ENCODE measurements at regions not wholly inside any gene's neighbourhood (a gene's known extent, or its start where the extent isn't known, plus 50 kb on each side); places are given as distances from the start of the nearest gene placed in this dataset.
"Not testable (repeated sequence)": the region's sequence is repeated elsewhere in the genome, so short reads cannot be mapped to it uniquely, and the experiment has no call there.

DNA sequence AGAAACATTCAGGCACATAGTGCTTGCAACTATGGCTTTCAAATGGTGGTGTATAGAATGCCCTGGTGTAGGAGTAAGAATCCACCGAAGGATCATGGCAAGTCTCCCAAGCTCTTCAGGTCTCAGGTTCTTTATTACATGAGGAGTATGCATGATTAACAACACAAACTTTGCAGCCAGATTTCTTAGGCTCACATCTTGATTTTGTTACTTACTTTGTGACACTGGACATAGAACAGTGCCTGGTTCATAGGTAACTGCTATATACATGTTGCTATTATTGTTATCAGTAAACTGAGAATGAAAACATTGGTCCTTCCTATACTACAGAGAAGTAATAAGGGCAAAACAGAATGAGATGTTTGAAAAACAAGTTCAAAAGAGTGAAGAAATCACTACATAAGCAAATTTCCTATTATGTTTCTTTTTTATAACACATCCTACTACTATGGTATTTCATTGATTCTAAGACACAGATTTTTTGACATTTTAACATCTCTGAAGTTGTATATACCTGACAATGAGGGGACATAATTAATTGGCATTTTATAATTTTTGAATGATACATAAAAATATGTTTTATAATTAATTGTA lies 284.9 kb downstream of the C1D start:
- DNase-seq (ENCODE audit: low read depth, low spot score), result no peak

DNA sequence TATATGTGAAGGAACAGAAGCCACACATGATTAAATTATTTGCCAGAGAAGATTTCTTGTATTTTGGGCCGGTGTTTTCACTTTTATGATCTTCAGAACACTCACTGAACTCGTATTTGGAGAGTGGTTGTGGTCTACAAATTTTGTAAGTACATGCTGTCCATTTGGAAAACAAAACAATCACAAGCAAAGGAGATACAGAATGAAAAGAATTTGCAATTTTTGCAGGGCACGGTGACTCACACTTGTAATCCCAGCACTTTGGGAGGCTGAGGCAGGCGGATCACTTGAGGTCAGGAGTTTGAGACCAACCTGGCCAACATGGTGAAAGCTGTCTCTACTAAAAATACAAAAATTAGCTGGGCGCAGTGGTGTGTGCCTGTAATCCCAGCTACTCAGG lies 282.0 kb downstream of the C1D start:
- DNase-seq (ENCODE audit: low read depth, low spot score), result not testable (repeated sequence)

DNA sequence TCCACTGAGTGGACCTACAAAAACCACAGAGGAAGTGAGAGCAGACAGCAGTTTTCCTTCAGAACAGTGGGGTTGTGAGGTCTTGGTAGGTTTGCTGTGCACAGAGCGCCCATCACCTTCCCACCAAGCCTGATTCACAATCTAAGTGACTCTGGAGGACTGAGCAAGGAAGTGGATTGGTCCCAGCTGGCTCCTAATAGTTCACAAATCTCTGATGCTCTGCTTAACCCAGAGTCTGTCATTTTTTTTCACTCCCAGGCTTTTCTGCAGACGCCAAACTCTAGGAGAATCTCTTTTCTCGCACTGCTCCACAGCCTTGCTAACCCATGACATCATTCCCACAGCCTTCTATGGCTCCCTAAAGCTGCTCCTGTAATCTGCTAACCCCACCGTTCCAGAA lies 280.4 kb downstream of the C1D start:
- no peak for DNase-seq (ENCODE audit: low read depth, low spot score)

DNA sequence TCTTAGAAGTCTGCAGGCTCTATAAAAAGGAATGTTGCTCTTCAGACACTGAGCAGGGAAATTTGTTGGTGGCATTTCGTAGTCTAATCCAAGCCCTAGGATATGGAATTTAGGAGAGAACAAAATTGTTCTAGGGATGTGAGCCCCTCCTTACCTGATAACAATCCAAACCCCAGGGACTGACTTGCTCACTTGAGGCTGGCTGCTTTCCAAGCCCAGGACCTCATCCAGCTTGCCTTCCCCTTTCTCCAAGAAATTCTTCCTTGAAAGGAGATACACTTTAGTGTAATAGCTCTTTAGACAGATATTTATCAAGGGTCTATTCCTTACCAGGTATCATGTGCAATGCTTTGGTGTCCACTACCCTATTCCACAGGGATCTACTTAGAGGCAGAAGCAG lies 279.8 kb downstream of the C1D start:
- no peak for DNase-seq (ENCODE audit: low read depth, low spot score)

DNA sequence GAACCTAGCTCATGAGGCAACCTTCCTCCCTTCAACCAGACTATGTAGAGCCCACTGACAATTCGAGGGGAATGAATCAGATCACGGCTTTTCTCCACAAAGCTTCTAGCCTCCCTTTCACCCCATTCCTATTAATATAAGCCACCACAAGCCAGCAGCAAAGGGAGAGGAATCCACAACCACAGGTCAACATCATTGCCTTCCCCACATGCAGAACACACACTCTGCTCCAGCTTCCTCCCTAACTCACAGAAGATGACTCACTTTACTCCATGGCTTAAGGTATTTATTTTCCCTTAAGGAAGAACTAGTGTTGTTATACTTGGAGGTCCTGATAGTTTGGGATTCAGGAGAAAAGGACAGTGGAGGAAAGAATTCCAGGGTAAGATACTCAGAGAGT lies 272.2 kb downstream of the C1D start:
- DNase-seq (ENCODE audit: low read depth, low spot score), result no peak

DNA sequence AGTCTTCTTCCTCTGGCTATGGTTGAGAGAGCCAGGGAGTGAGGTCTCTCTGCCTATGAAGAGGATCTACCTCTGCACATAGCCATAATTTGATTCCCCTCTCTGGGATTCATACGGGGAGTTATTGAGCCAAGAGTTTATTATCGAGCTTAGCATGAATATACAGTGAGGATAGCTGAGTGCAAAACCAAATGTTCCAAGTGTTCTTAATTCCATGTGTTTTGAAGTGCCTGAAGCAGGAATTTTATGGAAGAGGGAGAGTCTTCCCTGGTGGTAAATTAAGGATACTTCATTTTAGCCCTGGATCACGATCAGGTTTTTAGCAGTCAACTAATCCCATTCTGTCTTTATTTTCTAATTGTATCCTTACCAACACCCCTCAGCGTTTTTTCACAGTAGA lies 270.6 kb downstream of the C1D start:
- DNase-seq (ENCODE audit: low read depth, low spot score), result no peak

DNA sequence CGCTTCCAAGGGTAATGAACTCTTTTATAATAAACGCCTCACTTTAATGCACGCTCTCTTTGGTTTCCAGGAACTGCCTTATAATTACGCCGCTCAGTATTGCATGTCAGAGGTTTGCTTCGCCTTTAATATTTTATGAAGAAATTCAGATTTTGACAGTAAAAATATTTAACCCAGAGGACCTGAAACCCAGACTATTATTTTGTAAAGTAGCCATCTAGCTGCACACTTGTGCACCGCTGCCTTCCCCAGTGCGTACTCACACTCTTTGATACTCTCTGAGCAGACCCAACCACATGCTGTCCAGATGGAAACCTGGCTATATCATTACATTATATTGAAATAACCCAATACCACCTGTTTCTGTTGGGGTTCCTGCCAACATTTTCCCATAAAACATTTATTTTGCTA lies 270.1 kb downstream of the C1D start:
- no peak for DNase-seq (ENCODE audit: low read depth, low spot score)

DNA sequence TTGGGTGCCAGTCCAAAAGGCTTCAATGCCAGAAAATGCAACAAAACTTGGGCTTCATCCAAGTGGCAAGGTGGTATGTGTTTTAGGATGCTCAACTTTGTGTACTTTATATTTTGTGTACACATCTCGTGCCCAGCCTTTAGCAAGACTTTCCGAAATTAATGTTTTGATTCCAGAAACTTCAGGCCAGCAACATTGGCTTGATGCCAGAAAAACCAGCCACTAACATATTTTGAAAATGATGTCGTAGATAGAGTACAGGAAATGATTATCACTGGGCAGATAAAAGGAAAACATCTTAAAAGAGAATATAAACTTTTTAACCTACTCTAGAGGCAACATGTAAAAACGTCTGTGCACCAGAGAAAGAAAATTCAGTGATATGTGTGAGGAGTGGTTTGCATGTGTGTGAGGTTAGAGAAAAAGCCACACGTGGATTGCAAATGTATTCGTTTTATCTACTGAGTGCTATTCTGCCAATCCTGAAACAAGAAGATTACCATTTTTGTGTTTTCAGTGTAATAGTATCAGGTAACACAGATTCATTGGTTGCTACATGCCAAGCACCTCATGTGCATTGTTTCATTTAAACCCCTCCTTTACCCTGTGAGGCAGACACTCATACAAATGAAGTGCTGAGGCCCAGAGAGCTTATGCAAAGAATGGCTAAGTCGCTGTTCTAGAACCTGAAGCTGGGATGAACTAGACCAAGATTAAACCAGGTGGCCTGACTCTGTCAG lies 264.8 kb downstream of the C1D start:
- DNase-seq (ENCODE audit: low read depth, low spot score), result peak; percentile 20

DNA sequence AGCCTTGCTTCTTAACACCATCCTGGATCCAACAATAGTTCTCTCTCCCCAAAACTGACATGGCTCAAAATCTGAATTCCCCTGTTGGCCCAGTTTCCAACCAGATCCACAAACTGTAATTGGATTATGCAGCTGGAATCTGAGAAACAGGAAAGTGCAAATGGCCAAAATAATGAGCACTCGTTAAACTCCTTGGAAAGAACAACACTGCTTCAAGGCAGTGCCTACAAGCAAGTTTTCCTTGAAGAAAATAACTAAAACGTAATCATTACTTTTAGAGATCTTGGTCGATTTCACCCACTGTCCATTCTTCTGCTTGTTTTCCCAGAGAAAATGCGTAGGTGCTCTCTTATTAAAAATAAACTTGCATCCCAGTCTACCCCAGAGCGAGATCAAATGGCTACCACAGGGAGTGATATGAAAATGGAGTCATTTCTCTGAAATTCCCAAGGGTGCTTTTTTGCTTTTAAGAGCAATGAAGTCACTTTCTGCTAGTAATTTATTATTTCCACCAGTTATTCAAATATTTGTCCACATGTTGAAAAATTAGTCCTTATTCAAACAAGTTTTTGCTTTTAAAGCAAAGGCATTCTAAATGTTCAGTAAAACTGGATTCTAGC lies 264.2 kb downstream of the C1D start:
- DNase-seq (ENCODE audit: low read depth, low spot score), result no peak

DNA sequence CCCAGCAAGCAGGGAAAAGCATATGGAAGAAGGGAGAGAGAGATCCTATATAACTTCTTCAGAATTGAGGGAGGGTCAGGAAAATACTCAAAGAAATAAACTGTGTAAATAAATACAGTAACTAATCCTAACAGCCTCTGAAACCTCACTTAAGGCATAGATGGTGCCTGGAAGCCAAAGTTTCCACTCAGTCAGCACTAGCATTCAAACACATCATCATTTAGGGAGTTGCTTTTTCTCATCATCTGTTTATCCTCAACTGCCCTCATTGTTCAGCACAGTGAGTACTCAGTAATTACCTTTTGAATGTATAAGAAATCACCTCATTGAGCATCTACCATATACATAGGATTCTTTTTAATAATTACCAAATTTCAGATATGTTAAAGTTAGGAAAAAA lies 262.9 kb downstream of the C1D start:
- DNase-seq (ENCODE audit: low read depth, low spot score), result no peak

DNA sequence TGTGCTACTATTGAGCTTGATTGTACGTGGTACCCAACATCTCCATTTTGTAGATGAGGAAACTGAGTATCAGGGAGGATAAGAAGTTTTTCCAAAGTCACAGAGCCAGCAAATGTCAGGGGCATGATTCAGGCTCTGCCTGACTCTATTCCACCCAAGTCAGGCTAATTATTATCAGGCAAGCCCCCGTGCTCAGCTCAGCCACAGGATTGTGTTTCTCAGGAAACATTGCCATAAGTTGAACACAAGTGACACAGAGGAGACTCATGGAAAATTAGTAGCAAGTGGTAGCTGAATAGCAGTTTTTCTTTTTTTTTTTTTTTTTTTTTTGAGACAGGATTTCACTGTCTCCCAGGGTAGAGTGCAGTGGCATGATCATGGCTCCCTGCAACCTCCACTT lies 260.5 kb downstream of the C1D start:
- no peak for DNase-seq (ENCODE audit: low read depth, low spot score)

DNA sequence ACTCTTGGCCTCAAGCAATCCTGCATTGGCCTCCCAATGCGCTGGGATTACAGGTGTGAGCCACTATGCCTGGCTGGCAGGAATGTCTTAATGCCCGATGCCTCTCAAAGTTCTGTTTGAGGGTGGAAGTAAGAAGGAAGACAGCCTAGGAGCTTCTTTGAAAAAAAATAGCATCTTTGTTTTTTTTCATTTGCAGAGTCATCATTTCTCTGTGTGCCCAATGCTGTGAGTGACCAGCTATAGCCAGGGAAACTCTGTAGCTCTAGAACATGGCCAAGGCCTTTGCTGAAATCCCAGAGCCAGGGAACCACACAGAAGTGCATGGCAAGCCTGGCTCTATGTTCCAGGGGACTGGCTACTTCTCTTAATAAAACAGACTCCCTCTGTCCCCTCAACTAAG lies 260.0 kb downstream of the C1D start:
- DNase-seq (ENCODE audit: low read depth, low spot score), result no peak

DNA sequence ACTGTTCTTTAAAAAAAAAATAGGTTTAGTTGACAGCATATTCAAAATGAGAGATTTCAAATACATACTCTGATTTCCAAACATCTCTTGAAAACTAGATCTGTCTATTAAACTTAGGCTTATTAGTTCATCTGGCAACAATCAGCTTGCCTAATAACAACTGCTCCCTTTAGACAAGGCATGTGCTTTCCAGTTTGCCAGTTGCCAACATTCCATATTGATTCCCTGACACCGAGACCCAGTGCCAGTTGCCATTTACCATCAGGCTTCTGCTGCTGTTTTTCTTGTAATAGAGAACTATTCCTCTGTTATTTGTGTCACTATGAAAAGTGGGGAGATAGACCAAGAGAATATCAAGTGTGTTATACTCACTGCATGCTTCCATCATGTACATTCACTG lies 256.0 kb downstream of the C1D start:
- no peak for DNase-seq (ENCODE audit: low read depth, low spot score)

DNA sequence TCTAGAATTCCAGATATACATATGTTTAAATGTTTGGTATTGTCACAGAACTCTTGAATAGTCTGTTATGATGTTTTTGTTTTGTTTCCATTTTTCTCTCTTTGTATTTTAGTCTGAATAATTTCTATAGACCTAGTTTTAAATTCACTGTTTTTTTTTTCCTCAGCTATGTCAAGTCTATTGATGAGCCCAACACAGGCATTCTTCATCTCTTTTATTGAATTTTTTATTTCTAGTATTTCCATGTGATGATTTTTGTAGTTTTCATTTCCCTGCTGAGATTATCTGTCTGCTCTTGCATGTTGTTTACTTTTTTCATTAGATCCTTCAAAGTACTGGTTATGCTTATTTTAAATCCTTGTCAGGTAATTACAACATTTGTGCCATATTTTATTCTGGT lies 254.7 kb downstream of the C1D start:
- DNase-seq (ENCODE audit: low read depth, low spot score), result no peak

DNA sequence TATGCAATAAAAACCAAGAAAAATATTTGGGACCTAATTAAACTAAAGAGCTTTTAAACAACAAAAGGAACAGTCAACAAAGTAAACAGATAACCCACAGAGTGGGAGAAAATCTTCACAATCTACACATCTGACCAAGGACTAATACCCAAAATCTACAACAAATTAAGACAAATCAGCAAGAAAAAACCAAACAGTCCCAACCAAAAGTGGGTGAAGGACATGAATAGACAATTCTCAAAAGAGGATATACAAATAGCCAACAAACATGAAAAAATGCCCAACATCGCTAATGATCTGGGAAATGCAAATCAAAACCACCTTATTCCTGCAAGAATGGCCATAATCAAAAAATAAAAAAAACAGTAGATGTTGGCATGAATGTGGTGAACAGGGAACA lies 250.1 kb downstream of the C1D start:
- DNase-seq (ENCODE audit: low read depth, low spot score), result no peak

DNA sequence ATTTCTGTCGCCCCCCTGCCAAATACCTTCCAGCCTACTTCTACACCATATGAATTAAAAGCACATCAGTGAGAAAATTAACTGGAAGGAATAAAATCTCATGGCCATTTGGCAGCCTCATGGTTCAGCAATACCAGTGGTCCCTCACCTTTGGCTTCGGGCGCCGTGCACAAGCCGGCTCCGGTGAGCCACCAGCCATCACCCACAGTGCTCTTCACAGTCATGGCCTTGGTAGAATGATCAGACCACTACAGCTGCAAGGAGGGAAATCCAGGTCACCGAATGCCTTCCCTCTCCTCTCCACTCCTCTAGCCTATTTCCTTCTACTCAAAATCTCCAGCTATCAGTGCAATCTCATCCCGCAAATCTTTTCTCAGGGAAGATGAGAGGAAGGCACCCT lies 239.1 kb downstream of the C1D start:
- no peak for DNase-seq (ENCODE audit: low read depth, low spot score)

DNA sequence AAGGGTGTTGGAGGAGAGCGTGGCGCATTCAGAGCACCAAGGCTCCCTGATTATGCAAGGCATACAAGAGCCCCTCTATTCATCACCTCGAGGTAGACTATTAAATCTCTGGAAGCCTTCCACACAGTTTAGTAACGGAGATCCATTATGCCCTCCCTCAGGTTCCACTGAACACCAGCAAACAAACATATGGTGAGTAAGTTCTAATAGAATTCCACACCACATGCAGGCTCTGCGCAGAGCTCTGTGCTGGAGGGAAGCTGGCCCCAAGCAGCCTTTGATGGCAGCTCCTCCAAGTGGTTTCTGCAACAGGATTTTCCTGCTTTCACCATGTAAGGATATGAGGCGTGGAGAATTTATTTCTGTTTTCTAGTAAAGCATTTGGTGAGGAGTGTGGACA lies 238.6 kb downstream of the C1D start:
- no peak for DNase-seq (ENCODE audit: low read depth, low spot score)

DNA sequence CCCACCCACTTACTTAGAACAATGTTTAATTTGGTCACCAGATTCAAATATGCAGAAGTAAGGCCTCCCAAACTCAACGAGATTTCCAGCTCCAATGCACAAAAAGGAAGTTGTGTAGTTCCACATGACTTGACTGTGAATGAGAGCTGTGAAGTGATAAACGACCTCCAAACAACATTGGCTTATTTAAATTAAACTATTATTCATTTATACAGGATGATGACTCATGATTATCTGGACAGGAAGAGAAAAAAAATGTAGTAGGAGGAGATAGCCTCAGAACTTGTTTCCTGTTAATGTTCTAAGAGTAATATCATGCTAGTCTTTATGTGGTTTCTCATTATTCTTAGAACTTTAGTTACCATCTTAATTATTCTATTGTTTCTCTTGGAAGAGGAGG lies 237.3 kb downstream of the C1D start:
- DNase-seq (ENCODE audit: low read depth, low spot score), result no peak

DNA sequence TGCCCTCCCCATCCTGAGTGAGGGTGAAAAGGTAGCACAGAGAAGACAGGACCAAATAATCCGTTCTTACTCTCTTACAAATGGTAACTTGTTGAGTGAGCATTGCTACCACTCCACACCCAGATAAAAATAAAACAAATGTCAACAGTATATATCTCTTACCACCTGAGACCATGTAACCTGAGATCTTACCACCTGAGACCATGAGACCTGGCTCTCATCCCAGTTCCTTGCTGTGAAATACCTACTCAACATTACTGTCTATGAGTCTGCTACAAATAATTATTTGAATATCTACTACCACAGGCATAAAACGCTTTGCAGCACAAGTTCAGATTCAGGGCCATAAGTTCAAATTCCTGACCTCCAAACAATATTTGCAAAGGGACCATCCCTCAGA lies 234.7 kb downstream of the C1D start:
- no peak for DNase-seq (ENCODE audit: low read depth, low spot score)

DNA sequence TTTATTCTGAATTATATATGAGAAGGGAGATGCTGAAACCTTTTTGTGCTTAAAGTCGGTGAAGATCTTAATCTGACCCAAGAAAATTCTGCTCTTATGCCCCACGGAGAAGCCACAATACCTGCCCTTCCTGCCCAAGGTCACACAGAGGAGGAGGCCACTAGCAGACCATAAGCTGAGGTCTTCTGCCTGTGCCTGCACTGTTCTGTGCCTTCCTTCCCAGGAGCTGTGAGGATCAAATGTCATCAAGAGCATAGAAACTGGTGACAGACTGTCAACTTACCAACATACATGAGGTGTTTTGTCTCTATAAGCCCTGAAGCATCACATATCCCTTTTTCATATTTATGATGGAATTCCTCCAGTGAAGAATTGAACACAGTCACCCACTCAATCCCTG lies 233.3 kb downstream of the C1D start:
- no peak for DNase-seq (ENCODE audit: low read depth, low spot score)

DNA sequence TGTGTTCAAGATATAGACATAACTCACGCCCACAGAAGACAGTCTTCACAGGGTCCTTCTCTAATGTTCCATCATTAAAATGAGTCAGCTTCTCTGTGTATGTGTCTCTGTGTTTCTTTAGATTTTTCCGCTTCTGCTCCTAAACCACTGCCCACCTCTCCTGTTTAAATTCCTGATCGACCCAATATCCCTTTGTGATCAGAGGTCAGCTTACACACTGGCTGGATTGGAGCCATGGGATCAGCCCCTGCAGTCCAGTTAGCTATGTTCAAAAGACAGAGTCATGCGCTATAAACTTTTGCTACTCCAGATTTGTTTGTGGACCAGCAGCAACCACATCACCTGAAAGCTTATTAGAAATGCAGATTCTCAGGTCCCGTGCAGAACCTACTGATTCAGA lies 229.2 kb downstream of the C1D start:
- no peak for DNase-seq (ENCODE audit: low read depth, low spot score)

DNA sequence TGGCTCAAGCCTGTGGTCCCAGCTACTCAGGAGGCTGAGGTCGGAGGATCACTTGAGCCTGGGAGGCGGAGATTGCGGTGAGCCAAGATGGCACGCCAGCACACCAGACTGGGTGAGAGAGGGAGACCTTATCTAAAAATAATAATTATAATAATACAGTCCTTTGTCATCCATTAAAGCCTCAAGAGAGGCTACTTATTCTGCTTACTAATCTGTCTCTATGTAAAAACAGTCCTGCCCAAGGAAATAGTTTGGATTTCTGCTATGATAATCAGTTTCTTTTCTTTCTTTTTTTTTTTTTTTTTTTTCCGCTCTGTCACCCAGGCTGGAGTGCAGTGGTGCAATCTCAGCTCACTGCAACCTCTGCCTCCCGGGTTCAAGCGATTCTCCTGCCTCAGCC lies 228.3 kb downstream of the C1D start:
- no peak for DNase-seq (ENCODE audit: low read depth, low spot score)

DNA sequence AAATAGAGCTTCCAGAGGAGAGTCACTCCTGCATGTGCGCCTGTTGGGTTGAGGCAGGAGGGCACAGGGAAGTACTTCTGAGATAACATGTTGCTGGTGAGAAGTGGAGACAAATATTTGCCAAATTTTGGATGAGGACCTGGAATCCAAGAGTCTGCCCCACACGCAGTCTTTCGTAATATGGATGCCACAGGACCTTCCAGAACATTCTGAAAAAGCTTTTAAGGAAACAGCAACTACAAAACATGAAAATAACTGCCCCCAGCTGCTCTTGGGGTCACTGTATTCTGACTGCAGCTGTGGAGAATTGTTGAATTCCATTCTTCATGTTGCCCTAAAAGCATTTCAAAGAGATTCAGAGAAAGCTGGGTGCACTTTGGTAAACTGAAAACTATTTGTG lies 227.5 kb downstream of the C1D start:
- DNase-seq (ENCODE audit: low read depth, low spot score), result no peak
